ENCODE measurements at regions not wholly inside any gene's neighbourhood (a gene's known extent, or its start where the extent isn't known, plus 50 kb on each side); places are given as distances from the start of the nearest gene placed in this dataset.

GRCh38 chrX:42691196-42691595 lies 86.8 kb downstream of the PPP1R2C start:
- Histone ChIP-seq H3K4me2 (ENCODE audit: control insufficient read depth, extremely low read depth, insufficient read depth, low read depth, low read length) (no peak overlapping the region), H2AFZ (ENCODE audit: control insufficient read depth, low read length) (no peak overlapping the region), H3K27ac (ENCODE audit: control insufficient read depth, insufficient read depth, low read length) (no peak overlapping the region), H3K4me3 (ENCODE audit: control insufficient read depth in 2 of 3, extremely low read depth in 1 of 3, insufficient read depth in 2 of 3, low read depth in 1 of 3, low read length in 3 of 3) (no peak overlapping the region), H4K20me1 (ENCODE audit: control insufficient read depth, extremely low read depth, insufficient read depth, low read length) (no peaks in the 10 kb centered on the region), H3K79me2 (ENCODE audit: control insufficient read depth, insufficient read depth, low read length) (no peaks in the 10 kb centered on the region), H3K9me1 (ENCODE audit: control insufficient read depth, extremely low read depth, insufficient read depth, low read length) (no peaks in the 10 kb centered on the region), H3K9ac (ENCODE audit: control insufficient read depth, extremely low read depth, insufficient read depth, low read length) (no peak overlapping the region), H3K9me3 (ENCODE audit: control insufficient read depth, low read depth, low read length) (no peaks in the 10 kb centered on the region), H3K36me3 (ENCODE audit: control insufficient read depth in 2 of 2, extremely low read depth in 1 of 2, insufficient read depth in 2 of 2, low read length in 2 of 2) (no peaks in the 10 kb centered on the region), H3K27me3 (ENCODE audit: control insufficient read depth, extremely low read depth, insufficient read depth, low read length) (no peaks in the 10 kb centered on the region), H3K4me1 (ENCODE audit: control insufficient read depth, extremely low read depth, insufficient read depth, low read length) (no peaks in the 10 kb centered on the region)
- TF ChIP-seq CTCF (optimal IDR thresholded peaks at IDR 0.05 in 1 of 3, IDR thresholded peaks at IDR 0.05 in 1 of 3, conservative IDR thresholded peaks at IDR 0.05 in 1 of 3; ENCODE audit: extremely low read depth in 1 of 3, insufficient read depth in 2 of 3, low read length in 3 of 3) (no peak), EZH2 (IDR thresholded peaks at IDR 0.05; ENCODE audit: low read length) (no peak)
- FAIRE-seq: no peak
- dilution Hi-C loops (cut with MboI; ENCODE audit: extremely low pct_ligation_motif_present, low sequenced_read_pairs): no loop called here
- no peak for DNase-seq (ENCODE audit: low read depth, low spot score)

GRCh38 chrX:42686706-42687105 lies 91.3 kb downstream of the PPP1R2C start:
- Histone ChIP-seq H3K9me3 (ENCODE audit: control insufficient read depth, low read depth, low read length) (no peaks in the 10 kb centered on the region), H4K20me1 (ENCODE audit: control insufficient read depth, extremely low read depth, insufficient read depth, low read length) (no peaks in the 10 kb centered on the region), H3K9me1 (ENCODE audit: control insufficient read depth, extremely low read depth, insufficient read depth, low read length) (no peaks in the 10 kb centered on the region), H3K9ac (ENCODE audit: control insufficient read depth, extremely low read depth, insufficient read depth, low read length) (no peak overlapping the region), H3K27me3 (ENCODE audit: control insufficient read depth, extremely low read depth, insufficient read depth, low read length) (no peaks in the 10 kb centered on the region), H3K36me3 (ENCODE audit: control insufficient read depth in 2 of 2, extremely low read depth in 1 of 2, insufficient read depth in 2 of 2, low read length in 2 of 2) (no peaks in the 10 kb centered on the region), H3K79me2 (ENCODE audit: control insufficient read depth, insufficient read depth, low read length) (no peaks in the 10 kb centered on the region), H3K4me3 (ENCODE audit: control insufficient read depth in 2 of 3, extremely low read depth in 1 of 3, insufficient read depth in 2 of 3, low read depth in 1 of 3, low read length in 3 of 3) (no peak overlapping the region), H3K4me1 (ENCODE audit: control insufficient read depth, extremely low read depth, insufficient read depth, low read length) (no peaks in the 10 kb centered on the region), H2AFZ (ENCODE audit: control insufficient read depth, low read length) (no peak overlapping the region), H3K4me2 (ENCODE audit: control insufficient read depth, extremely low read depth, insufficient read depth, low read depth, low read length) (no peak overlapping the region), H3K27ac (ENCODE audit: control insufficient read depth, insufficient read depth, low read length) (no peak overlapping the region)
- TF ChIP-seq EZH2 (IDR thresholded peaks at IDR 0.05; ENCODE audit: low read length) (no peak), CTCF (optimal IDR thresholded peaks at IDR 0.05 in 1 of 3, IDR thresholded peaks at IDR 0.05 in 1 of 3, conservative IDR thresholded peaks at IDR 0.05 in 1 of 3; ENCODE audit: extremely low read depth in 1 of 3, insufficient read depth in 2 of 3, low read length in 3 of 3) (no peak)
- dilution Hi-C loops (cut with MboI; ENCODE audit: extremely low pct_ligation_motif_present, low sequenced_read_pairs): no loop called here
- DNase-seq (ENCODE audit: low read depth, low spot score) (no peak), FAIRE-seq (no peak)

Measured in keratinocyte (primary cell).